HG03280 (cell line): ENCODE measurements at regions not wholly inside any gene's neighbourhood (a gene's known extent, or its start where the extent isn't known, plus 50 kb on each side); places are given as distances from the start of the nearest gene placed in this dataset.

Source experiments
- ATAC-seq: cut with Tn5 transposase; IDR thresholded peaks from one replicate; pipeline ENCODE4 v1.9.1; 2021; ENCODE audit warnings: mild to moderate bottlenecking, moderate library complexity; ENCODE audit not compliant: unreplicated experiment

GRCh38 chr15:45941367-45941766, 306.5 kb downstream of the SQOR start:
- no peak for ATAC-seq

- ATAC-seq = no peak
Measured at GRCh38 chr15:45943240-45943639, 308.4 kb downstream of the SQOR start.

GRCh38 chr15:45946111-45946510, 311.3 kb downstream of the SQOR start:
- no peak for ATAC-seq

DNA sequence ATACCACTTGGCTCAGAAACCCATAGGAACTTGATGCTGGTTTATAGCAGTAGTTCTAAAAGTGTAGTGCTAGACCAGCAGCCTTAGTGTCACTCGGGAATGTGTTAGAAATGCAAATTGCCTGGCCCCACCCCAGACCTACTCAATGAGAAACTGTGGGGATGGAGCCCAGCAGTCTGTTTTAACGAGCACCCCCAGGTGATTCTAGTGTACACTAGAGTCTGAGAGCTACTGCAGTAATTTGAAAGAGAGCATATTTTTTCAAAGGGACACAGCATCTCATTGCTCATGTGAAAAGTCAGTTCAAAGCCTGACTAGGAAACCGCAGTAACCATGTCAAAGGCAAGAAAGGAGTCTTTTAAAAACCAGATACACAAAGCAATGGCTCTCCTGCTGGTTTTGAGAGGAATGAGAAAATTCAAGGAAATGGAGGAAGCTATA, 313.4 kb downstream of the SQOR start:
- ATAC-seq = no peak

DNA sequence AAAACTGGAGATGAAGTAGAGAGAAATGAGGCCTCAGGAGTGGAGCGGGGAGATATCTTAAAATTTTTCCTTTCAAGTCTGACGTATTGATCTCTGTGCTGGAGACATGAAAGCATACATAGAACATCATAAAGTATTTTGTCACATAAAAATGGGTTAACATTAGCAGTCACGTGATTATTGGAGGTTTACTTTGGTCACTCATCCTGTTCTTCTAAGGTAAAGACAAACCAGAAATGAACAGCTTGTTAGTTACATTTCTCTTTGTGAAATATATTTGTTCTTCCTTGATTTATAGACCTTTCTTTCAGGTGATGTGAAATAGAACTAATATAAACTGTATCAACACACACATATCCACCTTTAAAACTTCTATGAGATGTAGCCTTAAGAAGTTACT, 324.1 kb downstream of the SQOR start:
- ATAC-seq = no peak

DNA sequence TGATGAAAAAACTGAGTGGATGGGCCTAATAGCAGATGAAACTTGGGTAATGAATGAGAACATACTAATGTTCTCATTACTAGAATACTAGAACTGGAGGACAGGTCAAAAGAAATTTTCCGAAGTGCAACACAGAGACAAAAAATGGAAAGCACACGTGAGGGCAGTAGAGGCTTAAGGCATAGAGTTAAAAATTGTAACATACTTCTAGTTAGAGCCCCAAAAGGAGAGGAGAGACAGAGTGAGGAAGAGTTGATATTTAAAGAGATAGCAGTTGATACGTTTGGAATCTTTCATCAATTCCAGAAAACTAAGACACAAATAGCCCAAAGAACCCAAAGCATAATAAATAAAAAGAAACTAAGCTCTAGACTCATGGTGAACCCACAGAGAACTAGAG, 327.9 kb downstream of the SQOR start:
- no peak for ATAC-seq

DNA sequence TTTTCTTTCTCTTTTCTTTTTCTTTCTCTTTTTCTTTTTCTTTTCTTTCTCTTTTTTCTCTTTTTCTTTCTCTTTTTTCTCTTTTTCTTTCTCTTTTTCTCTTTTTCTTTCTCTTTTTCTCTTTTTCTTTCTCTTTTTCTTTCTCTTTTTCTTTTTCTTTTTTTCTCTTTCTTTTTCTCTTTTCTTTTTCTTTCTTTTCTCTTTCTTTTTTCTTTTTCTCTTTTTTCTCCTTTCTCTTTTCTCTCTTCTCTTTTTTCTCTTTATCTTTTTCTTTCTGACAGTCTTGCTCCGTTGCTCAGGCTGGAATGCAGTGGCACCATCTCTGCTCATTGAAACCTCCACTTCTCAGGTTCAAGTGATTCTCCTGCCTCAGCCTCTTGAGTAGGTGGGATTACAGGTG, 335.7 kb downstream of the SQOR start:
- ATAC-seq = no peak

- no peak for ATAC-seq
Measured at GRCh38 chr15:45980366-45980765, 345.5 kb downstream of the SQOR start.

DNA sequence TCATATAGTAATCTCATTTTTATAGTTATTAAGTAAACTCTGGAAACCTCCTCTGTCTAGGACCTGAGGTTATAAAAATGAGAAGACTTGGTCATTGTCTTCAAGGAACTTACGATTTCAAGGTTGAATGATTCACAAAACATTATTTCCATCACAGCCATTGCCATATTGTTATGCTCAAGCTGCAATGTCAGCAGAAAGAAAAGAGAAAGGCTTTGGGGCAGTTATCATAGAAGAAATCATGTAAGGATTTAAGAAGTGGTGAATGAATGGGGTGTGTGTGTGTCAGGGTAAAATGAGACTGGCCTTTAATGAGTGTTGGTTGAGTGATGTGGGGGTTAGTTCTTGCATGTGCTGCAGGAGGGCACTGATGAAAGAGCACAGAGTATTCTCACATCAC, 346.8 kb downstream of the SQOR start:
- no peak for ATAC-seq

DNA sequence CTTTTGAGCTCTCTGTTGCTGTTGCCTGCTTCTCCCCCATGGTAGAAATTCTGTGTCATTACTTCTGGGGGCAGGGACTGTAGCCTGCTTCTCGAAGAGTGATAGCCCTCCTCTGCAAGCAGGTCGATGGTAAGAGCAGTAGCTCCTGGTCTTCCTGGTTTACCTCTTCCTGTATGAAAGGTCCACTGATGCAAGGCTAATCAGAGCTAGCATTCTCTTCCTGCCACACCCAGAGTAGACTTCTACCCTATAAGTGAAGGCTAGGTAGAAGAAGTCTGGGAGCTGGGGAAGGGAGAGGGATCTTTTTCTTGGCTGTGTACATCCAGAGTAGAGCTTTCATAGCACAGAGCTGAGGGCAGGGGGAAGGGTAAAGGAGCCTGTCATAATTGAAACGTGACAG, 357.0 kb downstream of the SQOR start:
- ATAC-seq = no peak

GRCh38 chr15:45993072-45993471, 358.2 kb downstream of the SQOR start:
- no peak for ATAC-seq

DNA sequence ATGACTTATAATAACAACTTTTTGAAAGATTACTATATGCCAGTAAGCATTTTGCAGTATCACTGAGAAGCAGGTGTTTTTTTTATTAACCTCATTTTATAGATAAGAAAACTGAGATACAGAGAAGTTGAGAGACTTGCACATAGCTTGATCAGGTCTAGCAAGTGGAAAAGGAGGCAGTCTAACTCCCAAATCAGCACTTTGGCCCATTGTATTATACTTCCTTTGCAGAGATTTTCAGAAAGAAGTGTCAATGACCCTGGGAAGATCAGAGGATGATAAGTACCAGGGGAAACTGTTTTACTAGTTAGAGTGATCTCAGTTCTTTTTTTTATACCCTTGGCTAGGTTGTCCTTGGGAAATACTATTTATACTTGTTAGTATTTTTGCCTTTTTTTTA, 358.7 kb downstream of the SQOR start:
- ATAC-seq = no peak

DNA sequence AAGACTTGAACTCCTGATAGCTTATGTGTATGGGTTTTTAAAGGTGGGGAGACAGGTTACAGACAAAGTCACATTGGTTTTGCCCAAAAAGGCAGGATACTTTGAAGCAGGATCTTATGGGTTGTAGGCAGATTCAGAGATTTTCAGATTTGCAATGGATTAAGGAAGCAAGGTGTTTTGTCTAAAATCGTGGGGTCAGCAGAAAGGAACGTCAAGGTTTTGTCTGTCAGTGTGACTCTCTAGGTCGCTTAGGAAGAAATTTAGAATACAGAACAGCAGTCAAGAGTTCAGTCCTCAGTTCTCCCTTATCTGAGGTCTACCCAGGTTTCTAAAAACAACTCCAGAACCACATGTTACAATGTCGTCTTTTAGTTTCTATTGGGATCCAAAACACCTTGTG, 361.0 kb downstream of the SQOR start:
- no peak for ATAC-seq

- no peak for ATAC-seq
Measured at GRCh38 chr15:46014532-46014931, 379.7 kb downstream of the SQOR start.

GRCh38 chr15:46034755-46035154, 399.9 kb downstream of the SQOR start:
- ATAC-seq = no peak

DNA sequence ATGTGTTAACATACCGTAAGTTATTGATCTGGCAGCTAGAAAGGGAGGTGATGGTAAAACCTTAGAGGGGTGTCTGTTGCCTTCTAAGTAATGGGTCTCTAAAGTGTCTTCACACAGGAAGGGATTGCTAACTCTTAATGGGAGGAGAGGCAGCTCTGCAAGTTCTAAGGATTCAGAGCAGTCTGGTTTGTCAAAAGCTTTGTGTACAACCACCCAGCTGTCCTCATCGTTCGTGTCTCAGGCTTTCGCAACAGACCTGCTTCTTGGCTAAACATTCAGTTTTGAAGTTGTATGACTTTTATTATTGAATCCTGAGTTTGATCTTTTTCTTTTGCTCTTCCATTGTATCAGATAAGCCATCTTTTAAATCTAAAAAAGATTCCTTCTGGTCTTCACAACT, 404.9 kb downstream of the SQOR start:
- no peak for ATAC-seq

- no peak for ATAC-seq
Measured at GRCh38 chr15:46041905-46042304, 407.1 kb downstream of the SQOR start.

DNA sequence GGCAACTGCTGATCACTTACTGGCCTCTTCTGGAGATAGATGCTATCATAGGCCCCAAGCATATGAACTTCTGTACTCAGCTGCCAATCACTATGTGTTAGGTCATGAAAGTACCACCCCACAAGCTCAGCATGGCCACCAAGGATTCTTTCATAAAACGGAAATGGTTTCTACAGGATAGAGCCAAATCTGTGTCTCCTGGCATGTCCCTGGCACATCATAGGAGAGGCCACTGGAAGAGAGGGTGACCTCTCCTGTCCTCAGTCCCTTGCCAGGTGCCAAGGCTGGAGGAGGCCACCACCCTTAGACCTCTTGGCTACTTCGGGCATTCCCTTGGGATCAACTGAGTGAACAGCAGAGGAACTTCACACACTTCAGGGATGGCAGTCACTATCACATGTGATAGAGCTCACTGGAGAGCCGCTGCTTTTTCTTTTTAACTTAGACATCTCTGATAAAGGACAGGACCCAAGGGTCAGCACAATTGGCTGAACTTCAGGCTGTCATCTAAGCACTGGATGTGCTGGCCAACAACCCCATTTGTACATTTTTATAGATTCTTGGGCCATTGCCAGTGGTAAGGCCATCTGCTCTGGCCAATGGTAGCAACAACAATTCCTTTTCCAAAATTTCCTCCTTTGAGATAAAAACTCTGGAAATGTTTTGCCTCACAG, 425.2 kb downstream of the SQOR start:
- ATAC-seq = no peak

- ATAC-seq = no peak
Measured at GRCh38 chr15:46061002-46061401, 426.2 kb downstream of the SQOR start.

DNA sequence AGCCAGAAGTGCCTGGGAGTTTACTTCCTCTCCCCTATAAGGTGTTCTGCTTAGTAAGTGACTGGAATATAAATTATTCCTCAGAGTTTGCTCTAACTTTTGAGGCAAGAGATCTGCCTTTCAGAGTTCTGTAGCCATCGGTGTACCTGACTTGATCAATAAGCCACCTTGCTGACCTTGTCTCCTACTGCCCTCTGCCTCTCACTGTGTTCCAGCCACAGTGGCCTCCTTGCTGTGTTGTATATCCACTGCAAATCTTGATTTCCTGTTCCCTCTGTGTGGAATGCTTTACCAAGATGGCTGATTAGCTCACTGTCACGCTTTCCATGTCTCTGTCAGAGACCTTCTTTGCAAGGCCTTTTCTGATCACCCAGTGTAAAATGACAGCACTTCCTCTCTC, 442.4 kb downstream of the SQOR start:
- no peak for ATAC-seq

- no peak for ATAC-seq
Measured at GRCh38 chr15:46079046-46079445, 444.2 kb downstream of the SQOR start.

DNA sequence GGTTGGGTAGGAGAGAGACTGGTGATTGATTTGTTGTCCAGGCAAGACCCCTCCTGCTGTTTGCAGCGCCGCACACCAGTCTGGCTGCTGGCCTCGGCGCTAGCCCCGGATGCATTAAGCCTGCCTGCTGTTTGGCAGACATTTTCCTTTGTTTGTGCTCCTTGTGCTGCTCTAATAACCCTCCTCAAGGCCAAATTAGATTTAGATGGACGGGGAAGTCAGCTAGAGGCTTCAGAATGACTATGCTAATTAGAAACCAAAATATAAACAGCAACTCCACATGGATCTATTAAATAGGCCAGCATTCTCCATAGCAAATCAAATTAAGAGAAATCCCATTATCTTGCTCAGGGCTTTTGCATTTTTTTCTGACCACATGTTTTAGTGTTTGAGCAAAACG, 445.2 kb downstream of the SQOR start:
- ATAC-seq = no peak
